ENCODE measurements at regions not wholly inside any gene's neighbourhood (a gene's known extent, or its start where the extent isn't known, plus 50 kb on each side); places are given as distances from the start of the nearest gene placed in this dataset.

DNA sequence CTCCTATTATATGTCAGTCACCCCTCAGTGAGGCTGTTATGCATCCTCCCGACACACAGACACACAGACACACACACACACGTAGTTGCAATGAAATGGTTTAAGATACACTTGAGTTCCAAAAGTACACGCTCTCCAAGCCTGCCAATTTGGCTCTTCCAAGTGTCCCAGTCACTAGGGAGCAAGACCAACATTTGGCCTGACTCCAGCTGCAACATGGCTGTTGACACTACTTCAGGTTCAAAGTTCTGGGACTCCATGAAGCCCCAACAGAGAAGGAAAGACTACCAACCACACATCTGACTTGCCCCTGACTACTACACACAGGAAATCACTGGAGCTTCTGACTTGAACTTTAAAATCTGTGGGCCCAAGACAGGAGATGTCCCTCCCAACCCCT, 128.1 kb upstream of the KCNJ18 start:
- TF ChIP-seq, protein P1, sequence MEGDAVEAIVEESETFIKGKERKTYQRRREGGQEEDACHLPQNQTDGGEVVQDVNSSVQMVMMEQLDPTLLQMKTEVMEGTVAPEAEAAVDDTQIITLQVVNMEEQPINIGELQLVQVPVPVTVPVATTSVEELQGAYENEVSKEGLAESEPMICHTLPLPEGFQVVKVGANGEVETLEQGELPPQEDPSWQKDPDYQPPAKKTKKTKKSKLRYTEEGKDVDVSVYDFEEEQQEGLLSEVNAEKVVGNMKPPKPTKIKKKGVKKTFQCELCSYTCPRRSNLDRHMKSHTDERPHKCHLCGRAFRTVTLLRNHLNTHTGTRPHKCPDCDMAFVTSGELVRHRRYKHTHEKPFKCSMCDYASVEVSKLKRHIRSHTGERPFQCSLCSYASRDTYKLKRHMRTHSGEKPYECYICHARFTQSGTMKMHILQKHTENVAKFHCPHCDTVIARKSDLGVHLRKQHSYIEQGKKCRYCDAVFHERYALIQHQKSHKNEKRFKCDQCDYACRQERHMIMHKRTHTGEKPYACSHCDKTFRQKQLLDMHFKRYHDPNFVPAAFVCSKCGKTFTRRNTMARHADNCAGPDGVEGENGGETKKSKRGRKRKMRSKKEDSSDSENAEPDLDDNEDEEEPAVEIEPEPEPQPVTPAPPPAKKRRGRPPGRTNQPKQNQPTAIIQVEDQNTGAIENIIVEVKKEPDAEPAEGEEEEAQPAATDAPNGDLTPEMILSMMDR (IDR thresholded peaks at IDR 0.05): no peak
- TF ChIP-seq POLR2A (IDR thresholded peaks at IDR 0.05): no peak

Measured in ovary (tissue), 3 donors.